ENCODE measurements at regions not wholly inside any gene's neighbourhood (a gene's known extent, or its start where the extent isn't known, plus 50 kb on each side); places are given as distances from the start of the nearest gene placed in this dataset.

GRCh38 chr10:45076891-45077290 lies 76.2 kb downstream of the ZNF22 start:
- TF ChIP-seq CTCF (IDR thresholded peaks at IDR 0.05) (no peak), STAT6 (CRISPR knock-in tag; conservative IDR thresholded peaks at IDR 0.05; ENCODE audit: low read depth) (no peak), GABPB1 (CRISPR knock-in tag; IDR thresholded peaks at IDR 0.05) (no peak), NR2C2 (CRISPR knock-in tag; IDR thresholded peaks at IDR 0.05) (no peak)
